Naive thymus-derived CD8-positive, alpha-beta T cell (primary cell): ENCODE measurements at regions not wholly inside any gene's neighbourhood (a gene's known extent, or its start where the extent isn't known, plus 50 kb on each side); places are given as distances from the start of the nearest gene placed in this dataset.
A peak's percentile ranks its signal among the peaks of the same experiment; 100 is the strongest.

Source experiments
- ATAC-seq, 2 donors: fragments of 150-1000 bp; cut with Tn5 transposase in 1 of 2; sonication (Bioruptor Pico), chemical (Tn5 transposase) in 1 of 2; 1 replicate in 1 of 2; 2 replicates in 1 of 2; pipeline ENCODE4 v1.10.0; 2021; ENCODE audit warnings: mild to moderate bottlenecking in 2 of 2, moderate library complexity in 2 of 2
- POLR2A ChIA-PET: fragments of 350-600 bp; sonication (Branson Sonifier 250); formaldehyde crosslinking; loops from one replicate; lab custom pipeline; 2021; ENCODE audit warnings: antibody characterized with exemption; lab: Charles Lee
- DNase-seq, 10 donors: peaks; one replicate each; pipeline versions ENCODE4 v3.0.0 to v3.0.0-alpha.2; 2020 to 2022
- H3K27ac Mint-ChIP-seq, 10 donors: one replicate each; pipeline ENCODE4 v1.8.0; 2020 to 2022; ENCODE audit warnings: mild to moderate bottlenecking in 10 of 10, mixed read lengths in 10 of 10, moderate library complexity in 4 of 10, inconsistent platforms in 1 of 10
- H3K27me3 Mint-ChIP-seq, 5 donors: one replicate each; pipeline ENCODE4 v1.8.0; 2021 to 2022; ENCODE audit warnings: mixed read lengths in 5 of 5
- H3K36me3 Mint-ChIP-seq, 3 donors: one replicate each; pipeline ENCODE4 v1.8.0; 2020 to 2022; ENCODE audit warnings: mixed read lengths in 3 of 3, mild to moderate bottlenecking in 2 of 3, inconsistent platforms in 1 of 3
- H3K4me1 Mint-ChIP-seq, 4 donors: one replicate each; pipeline ENCODE4 v1.8.0; 2021 to 2022; ENCODE audit warnings: mixed read lengths in 4 of 4
- H3K4me3 Mint-ChIP-seq, 10 donors: one replicate each; pipeline ENCODE4 v1.8.0; 2020 to 2022; ENCODE audit warnings: mild to moderate bottlenecking in 10 of 10, mixed read lengths in 10 of 10, moderate library complexity in 6 of 10, inconsistent platforms in 1 of 10
- H3K9me3 Mint-ChIP-seq, 9 donors: one replicate each; pipeline ENCODE4 v1.8.0; 2020 to 2022; ENCODE audit warnings: mixed read lengths in 9 of 9, mild to moderate bottlenecking in 3 of 9, inconsistent platforms in 1 of 9, moderate library complexity in 1 of 9

DNA sequence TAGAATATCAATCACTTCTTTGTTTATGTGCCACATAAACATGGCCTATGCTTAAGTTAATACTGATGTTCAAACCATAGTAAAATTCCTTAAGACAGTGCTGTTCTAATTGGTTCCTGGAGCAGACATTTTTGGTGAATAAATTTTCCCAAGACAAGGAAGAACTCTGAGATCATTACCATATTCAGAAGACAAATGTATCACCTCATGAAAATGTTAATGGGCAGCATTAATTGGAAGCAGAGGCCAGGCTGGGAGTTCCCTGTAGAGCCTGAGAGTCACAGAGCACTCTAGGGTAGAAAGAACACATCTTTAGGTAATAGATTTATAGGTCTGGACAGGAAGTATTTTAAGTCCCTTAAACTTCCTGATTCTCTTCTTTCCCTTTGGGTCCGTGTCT is 240.2 kb downstream of the MAN2A1 start:
- DNase-seq (no peak), ATAC-seq (no peak)
- Mint-ChIP-seq H3K27me3 (no peaks in the 10 kb centered on the region), H3K27ac (no peak overlapping the region), H3K36me3 (peaks cover 0 to 13% (median 0%) of the 10 kb centered on the region in 3 donors), H3K9me3 (peaks cover 0 to 3% (median 0%) of the 10 kb centered on the region in 9 donors), H3K4me1 (peaks cover 3 to 37% (median 23%) of the 10 kb centered on the region in 4 donors), H3K4me3 (no peak overlapping the region)
- POLR2A ChIA-PET = no interaction called here

DNA sequence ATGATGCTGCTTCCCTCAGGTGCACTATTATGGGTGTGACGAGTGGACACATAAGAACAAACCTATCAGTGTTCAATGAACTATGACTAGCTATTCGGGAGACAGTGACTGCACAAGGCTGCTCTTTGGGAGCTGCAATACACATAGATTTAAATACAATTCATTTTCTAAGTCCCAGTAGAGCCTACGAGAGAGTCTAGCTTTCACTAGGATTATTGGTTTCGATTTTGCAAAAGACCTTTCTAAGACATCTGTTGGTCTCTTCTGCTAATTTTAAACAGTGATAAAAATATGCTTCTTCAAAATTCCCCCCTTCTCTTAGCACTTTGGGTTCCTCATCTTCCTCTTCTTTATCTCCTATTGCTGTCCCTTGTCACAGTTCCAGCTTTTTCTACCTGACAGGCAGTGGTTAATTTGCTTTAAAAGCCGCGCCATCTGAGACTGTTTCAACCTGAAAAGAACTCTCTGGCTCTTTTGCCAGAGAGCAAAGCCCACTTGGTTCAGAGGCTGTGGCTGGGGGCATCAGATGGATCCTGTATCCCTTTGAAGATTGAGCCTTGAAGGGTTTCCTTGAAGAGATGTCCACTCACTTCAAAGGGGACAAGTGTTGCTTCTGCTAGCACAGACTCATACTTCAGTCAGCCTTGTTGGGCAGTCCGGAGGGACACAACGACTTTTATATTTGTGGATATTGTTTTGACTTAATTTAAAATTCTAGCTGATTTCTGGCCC is 241.5 kb downstream of the MAN2A1 start:
- Mint-ChIP-seq H3K4me3 (peak overlapping the region in 1 of 10 donors; percentile 27), H3K27ac (peak overlapping the region in 2 of 10 donors; percentile 14 to 54), H3K9me3 (no peaks in the 10 kb centered on the region), H3K27me3 (no peaks in the 10 kb centered on the region), H3K4me1 (peaks cover 3 to 38% (median 19%) of the 10 kb centered on the region in 4 donors), H3K36me3 (peaks cover 0 to 13% (median 0%) of the 10 kb centered on the region in 3 donors)
- POLR2A ChIA-PET = interaction anchor here (0.6 to 0.7 kb wide), 2 partner anchors 9 to 212 kb away, joined by 3 to 6 read pairs; no protein-coding TSS in a partner anchor
- ATAC-seq (no peak), DNase-seq (no peak)

DNA sequence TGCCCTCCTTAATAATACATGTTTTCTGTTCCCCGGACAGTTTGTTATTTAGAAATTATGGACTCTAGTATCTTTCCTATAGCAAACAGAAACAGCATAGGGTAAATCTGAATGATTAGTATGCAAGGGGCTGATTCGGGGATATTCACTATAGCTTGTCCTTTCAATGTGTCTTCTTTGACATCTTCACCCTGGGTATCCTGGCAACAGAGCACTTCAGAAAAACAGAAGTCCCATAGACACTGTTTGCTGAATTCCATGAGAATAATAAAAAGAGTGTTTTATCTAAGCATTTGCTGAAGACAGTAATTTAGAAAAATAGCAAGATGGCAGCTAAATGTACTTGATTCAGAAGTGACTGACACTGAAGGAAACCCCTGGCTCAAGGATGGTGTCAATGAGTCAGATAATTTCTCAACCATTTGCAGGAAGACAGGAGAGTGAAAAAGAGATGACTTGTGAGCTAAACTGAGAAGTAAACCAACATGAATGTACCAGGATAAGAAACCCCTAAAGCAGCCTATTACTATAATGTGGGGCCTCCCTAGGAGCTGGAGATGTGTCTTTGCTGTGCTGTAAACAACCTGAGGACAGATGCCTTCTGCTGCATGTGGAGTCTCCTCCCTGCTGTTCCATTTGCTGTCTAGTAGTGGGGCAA is 246.2 kb downstream of the MAN2A1 start:
- no peak for DNase-seq
- peaks cover 0 to 14% (median 4%) of the 10 kb centered on the region in 9 donors for H3K9me3 Mint-ChIP-seq
- POLR2A ChIA-PET = interaction anchor here (0.6 to 1.0 kb wide), 2 partner anchors 14 to 91 kb away, joined by 4 to 6 read pairs; no protein-coding TSS in a partner anchor
- H3K27me3 Mint-ChIP-seq = no peaks in the 10 kb centered on the region
- H3K4me3 Mint-ChIP-seq = no peak overlapping the region
- H3K4me1 Mint-ChIP-seq = peaks cover 8 to 43% (median 19%) of the 10 kb centered on the region in 4 donors
- H3K27ac Mint-ChIP-seq = peak overlapping the region in 1 of 10 donors; percentile 31
- peaks cover 0 to 13% (median 7%) of the 10 kb centered on the region in 3 donors for H3K36me3 Mint-ChIP-seq
- no peak for ATAC-seq

DNA sequence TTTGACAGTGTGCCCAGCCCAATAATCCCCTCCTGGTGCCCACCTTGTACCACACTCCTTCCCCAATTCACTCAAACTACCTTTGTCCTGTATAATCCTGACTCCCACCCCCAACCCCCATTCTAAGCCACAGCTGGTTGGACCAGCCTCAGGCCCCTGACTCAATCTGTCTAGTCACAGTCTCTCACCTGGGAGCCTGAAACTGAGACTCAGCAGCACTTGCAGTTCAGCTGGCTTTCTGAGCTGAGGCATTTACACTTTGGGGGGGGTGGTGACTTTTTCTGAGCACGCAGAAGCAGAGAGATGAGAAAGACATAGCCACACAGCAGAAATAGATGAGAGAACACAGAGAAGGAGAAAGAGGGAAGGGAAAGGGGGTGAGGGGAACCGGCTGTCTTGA is 247.3 kb downstream of the MAN2A1 start:
- H3K27ac Mint-ChIP-seq = peak overlapping the region in 5 of 10 donors; percentile 9 to 81 (median 56)
- H3K4me1 Mint-ChIP-seq = peaks cover 2 to 32% (median 13%) of the 10 kb centered on the region in 4 donors
- no peaks in the 10 kb centered on the region for H3K27me3 Mint-ChIP-seq
- POLR2A ChIA-PET = no interaction called here
- ATAC-seq (no peak), DNase-seq (no peak)
- H3K9me3 Mint-ChIP-seq = peaks cover 0 to 18% (median 5%) of the 10 kb centered on the region in 9 donors
- H3K4me3 Mint-ChIP-seq = peak overlapping the region in 1 of 10 donors; percentile 39
- H3K36me3 Mint-ChIP-seq = peaks cover 0 to 13% (median 10%) of the 10 kb centered on the region in 3 donors

DNA sequence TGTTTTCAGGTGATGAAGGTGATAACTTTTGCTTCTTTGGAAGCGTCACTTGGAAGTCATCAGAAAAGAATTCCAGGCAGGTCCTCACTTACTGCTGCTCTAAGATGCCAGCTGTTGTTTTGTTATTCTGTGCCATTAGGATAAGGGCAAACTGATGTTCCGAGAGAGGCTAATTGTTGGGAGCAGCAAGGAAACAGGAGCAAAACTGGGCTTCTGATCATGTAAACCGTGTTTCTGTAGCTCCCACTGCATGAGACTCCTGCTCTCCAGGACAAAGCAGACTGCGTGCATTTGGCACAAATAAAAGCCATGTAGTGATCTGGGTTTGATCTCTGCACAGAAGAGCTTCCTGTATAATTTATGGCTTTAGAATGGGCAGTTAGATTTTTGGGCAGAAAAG is 248.2 kb downstream of the MAN2A1 start:
- Mint-ChIP-seq H3K27ac (peak overlapping the region in 2 of 10 donors; percentile 33 to 40), H3K36me3 (peaks cover 0 to 13% (median 10%) of the 10 kb centered on the region in 3 donors)
- no peak for DNase-seq

DNA sequence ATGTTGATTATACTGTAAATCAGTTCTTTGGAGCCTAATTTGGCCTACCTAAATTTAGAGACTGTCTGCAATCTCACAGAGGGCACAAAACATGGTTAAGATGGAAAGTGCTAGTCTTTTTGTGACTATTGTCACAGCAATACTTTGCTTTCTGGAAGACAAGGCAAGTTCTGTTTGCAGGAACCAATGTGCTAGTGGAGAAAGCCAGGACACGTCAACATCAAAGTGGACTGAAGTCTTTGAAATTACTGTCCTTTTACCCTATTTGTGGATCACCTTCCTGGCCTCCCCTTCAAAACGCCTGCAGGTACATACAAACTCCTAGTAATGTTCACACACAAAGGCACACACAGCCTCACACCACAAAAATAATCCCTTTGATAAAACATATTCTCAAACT is 248.7 kb downstream of the MAN2A1 start:
- POLR2A ChIA-PET = interaction anchor here (1.5 kb wide), 1 partner anchor 16 kb away, joined by 5 read pairs; no protein-coding TSS in a partner anchor
- Mint-ChIP-seq H3K9me3 (peaks cover 0 to 18% (median 5%) of the 10 kb centered on the region in 9 donors), H3K4me3 (no peak overlapping the region), H3K4me1 (peaks cover 2 to 26% (median 13%) of the 10 kb centered on the region in 4 donors), H3K36me3 (peaks cover 0 to 13% (median 10%) of the 10 kb centered on the region in 3 donors), H3K27me3 (no peaks in the 10 kb centered on the region), H3K27ac (no peak overlapping the region)
- ATAC-seq = no peak
- no peak for DNase-seq

More for the DNA sequence above, 248.2 kb downstream of the MAN2A1 start:
- POLR2A ChIA-PET = interaction anchor here (1.5 kb wide), 1 partner anchor 16 kb away, joined by 5 read pairs; no protein-coding TSS in a partner anchor
- peaks cover 0 to 18% (median 5%) of the 10 kb centered on the region in 9 donors for H3K9me3 Mint-ChIP-seq
- peaks cover 2 to 27% (median 13%) of the 10 kb centered on the region in 4 donors for H3K4me1 Mint-ChIP-seq
- no peak for ATAC-seq
- H3K27me3 Mint-ChIP-seq = no peaks in the 10 kb centered on the region
- H3K4me3 Mint-ChIP-seq = no peak overlapping the region

DNA sequence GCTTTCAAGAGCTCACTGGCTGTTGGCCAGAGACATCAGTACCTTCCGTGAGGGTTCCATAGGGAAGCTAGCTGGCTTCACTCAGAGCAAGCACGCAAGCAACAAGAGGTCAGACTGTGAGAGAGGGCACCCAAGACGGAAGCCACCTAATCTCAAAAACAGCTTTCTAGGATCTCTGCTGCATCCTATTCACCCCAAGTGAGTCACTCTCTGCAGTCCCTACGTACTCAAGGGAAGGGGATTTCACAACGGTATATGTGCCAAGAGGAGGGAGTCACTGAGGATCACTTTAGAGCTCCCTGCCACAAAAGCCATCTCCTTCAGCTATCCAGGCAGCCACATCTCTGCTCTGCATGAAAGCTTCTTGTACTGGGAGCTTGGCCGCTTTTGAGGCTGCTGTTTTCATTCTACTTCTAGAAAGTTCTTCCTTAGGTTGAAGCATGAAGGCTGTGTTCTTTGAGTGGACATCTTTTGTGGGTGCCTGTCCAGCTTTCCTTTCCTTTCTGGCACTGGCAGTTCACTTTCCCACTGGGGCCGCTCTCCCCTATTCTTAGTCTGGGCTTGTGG is 249.5 kb downstream of the MAN2A1 start:
- H3K4me3 Mint-ChIP-seq = no peak overlapping the region

DNA sequence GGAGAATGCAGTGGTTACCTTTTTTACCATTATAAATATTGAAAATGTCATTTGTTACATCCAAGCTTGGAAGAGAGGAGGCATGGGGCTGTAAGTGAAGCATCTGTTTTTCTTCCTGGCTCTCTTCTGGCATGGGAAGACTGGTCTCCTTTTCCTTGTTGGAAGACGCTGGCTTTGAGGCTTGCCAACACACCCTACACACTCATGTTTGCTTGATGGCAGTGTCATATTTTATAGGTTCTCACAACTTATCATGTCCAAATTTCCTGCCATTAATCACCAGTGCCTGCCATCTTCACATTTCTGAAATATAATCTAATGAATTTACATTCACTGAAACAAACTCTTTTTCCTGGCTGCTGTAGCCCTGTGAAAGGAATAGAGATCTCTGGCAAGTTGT is 252.9 kb downstream of the MAN2A1 start:
- Mint-ChIP-seq H3K27ac (peak overlapping the region in 1 of 10 donors; percentile 7), H3K4me3 (no peak overlapping the region), H3K4me1 (peaks cover 15 to 34% (median 23%) of the 10 kb centered on the region in 4 donors), H3K36me3 (peaks cover 0 to 13% (median 10%) of the 10 kb centered on the region in 3 donors), H3K9me3 (peaks cover 0 to 18% (median 5%) of the 10 kb centered on the region in 9 donors), H3K27me3 (no peaks in the 10 kb centered on the region)
- POLR2A ChIA-PET = no interaction called here
- no peak for ATAC-seq
- no peak for DNase-seq

More for the DNA sequence above, 249.5 kb downstream of the MAN2A1 start:
- ATAC-seq = no peak
- Mint-ChIP-seq H3K9me3 (peaks cover 0 to 18% (median 5%) of the 10 kb centered on the region in 9 donors), H3K27ac (peak overlapping the region in 1 of 10 donors; percentile 11), H3K27me3 (no peaks in the 10 kb centered on the region), H3K4me1 (peaks cover 2 to 28% (median 14%) of the 10 kb centered on the region in 4 donors), H3K36me3 (peaks cover 0 to 13% (median 10%) of the 10 kb centered on the region in 3 donors)
- no peak for DNase-seq
- POLR2A ChIA-PET = interaction anchor here (1.5 kb wide), 1 partner anchor 17 kb away, joined by 5 read pairs; no protein-coding TSS in a partner anchor

DNA sequence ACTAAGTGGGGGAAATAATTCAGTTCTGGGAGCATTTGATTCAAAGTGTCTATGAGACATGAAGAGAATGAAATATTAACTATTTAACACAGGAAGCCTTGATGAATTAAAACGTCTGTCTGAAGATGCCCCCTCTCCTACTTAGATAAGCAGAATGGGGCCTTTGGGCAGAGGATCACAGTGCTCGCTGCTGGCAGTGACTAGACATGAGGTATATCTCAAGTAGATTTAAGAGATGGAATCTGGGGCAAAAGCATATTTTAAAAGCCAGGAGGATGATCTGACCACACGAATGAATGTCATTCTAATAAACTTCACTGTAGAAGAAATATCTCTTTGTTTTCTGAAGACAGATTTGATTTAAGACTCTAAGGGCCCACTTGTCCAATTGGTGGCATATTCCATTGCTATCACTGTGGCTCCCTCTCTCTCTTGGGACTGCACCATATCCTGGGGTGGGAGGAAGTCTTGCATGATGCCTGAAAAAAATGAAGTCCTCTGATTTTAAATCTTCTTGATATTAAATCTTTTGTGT is 254.0 kb downstream of the MAN2A1 start:
- Mint-ChIP-seq H3K9me3 (peaks cover 0 to 18% (median 5%) of the 10 kb centered on the region in 9 donors), H3K27me3 (no peaks in the 10 kb centered on the region), H3K36me3 (peaks cover 0 to 13% (median 10%) of the 10 kb centered on the region in 3 donors), H3K4me1 (peaks cover 10 to 29% (median 21%) of the 10 kb centered on the region in 4 donors), H3K27ac (no peak overlapping the region), H3K4me3 (no peak overlapping the region)
- DNase-seq (no peak), ATAC-seq (no peak)
- POLR2A ChIA-PET = no interaction called here

DNA sequence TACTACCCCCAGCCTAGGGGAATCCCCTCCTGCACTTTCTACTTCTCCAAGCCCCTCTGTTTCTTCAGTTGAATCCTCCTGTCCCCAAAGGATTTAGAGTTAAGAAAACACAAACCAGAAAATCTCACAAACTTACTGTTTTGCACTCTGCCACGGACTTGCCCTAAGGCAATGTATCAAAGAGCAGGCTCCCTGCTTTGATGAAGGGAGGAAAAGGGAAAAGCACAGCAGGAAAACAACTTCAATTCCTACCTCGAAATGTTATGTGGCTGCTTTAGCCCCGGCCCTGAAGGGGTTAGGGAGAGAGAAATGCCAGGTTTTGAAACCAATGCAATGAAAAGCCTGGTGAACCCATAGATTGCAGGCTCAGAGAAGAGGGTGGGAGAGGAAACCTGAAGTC is 254.7 kb downstream of the MAN2A1 start:
- no peak for DNase-seq
- Mint-ChIP-seq H3K27me3 (no peaks in the 10 kb centered on the region), H3K4me1 (peaks cover 10 to 29% (median 21%) of the 10 kb centered on the region in 4 donors), H3K27ac (peak overlapping the region in 1 of 10 donors; percentile 24), H3K4me3 (no peak overlapping the region), H3K9me3 (peaks cover 0 to 18% (median 5%) of the 10 kb centered on the region in 9 donors), H3K36me3 (peaks cover 0 to 13% (median 9%) of the 10 kb centered on the region in 3 donors)
- POLR2A ChIA-PET = no interaction called here
- no peak for ATAC-seq

DNA sequence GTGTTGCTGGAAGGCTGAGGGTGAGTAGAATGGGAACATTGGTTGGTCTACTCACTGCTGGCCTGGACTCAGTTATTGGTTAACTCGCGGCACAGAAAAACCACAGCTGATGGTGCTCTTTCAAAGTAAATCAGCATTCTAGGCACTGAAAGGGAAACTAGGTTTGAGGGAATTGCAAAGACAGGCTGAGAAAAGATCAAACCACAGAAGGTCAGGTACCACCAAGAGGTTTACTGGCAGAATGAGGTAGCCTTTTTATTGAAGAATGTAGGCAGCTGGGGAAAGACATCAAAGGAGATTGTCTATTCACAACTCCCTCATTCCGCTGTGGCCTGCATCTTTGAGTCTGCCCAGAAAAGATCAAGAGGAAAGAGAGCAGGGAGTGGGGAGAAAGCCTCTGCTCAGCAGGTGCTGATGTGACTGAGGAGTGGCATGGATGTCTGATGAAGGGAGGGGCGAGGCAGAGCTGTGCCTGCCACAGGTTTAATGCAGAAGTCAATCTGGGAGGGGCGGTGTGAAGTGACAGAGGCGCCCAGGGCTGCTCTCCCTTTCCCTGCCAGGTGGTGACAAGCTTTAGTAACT is 255.5 kb downstream of the MAN2A1 start:
- H3K4me3 Mint-ChIP-seq = no peak overlapping the region
- H3K9me3 Mint-ChIP-seq = peaks cover 0 to 11% (median 2%) of the 10 kb centered on the region in 9 donors
- H3K36me3 Mint-ChIP-seq = peaks cover 0 to 6% (median 5%) of the 10 kb centered on the region in 3 donors
- DNase-seq (no peak), ATAC-seq (peak in 1 of 2 donors; percentile 32)
- POLR2A ChIA-PET = interaction anchor here (0.6 kb wide), 1 partner anchor 237 kb away, joined by 3 read pairs; no protein-coding TSS in a partner anchor
- H3K27ac Mint-ChIP-seq = peak overlapping the region in 3 of 10 donors; percentile 13 to 24 (median 13)
- H3K27me3 Mint-ChIP-seq = no peaks in the 10 kb centered on the region
- H3K4me1 Mint-ChIP-seq = peaks cover 10 to 29% (median 21%) of the 10 kb centered on the region in 4 donors
